ENCODE measurements at regions not wholly inside any gene's neighbourhood (a gene's known extent, or its start where the extent isn't known, plus 50 kb on each side); places are given as distances from the start of the nearest gene placed in this dataset.

DNA sequence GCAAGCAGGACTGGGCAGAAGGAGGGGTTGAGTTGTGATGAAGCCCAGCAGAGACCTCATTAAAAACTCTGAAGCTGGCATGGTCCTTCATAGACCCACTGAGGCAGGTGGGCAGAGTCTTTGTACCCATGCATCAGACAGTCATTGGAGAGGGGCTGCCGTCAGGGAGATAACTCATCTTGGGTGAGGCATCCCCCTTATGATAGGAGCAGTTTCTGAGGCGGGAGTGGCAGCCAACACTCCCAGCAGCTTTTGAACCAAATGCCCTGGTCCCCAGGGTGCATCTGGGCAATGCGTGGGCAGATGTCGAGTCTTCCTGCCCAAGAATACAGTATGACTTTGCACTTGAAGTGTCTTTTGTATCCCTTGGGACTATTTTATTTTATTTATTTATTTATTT, 68.1 kb downstream of the HTR5A start:
- intact Hi-C loops (cut with micrococcal nuclease), result no loop called here

DNA sequence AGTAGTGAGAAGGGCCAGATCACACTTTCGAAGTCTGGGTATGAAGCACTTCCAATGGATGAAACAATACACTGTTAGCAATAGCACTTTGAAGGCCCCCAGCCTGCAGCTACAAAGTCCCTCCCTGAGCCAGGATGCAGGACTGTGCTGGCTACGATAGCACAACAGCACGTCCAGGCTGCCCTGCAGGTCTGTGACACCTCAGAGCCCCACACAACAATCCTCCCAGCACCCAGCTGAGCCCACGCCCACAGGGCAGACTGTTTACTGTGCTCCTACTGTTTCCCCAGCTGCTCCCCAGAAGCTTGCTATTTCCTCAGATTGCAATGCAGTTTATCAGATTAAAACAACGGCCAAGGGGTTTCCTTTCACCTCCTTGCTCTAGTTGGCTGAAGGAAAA, 71.4 kb downstream of the HTR5A start:
- intact Hi-C loops (cut with micrococcal nuclease), result no loop called here

DNA sequence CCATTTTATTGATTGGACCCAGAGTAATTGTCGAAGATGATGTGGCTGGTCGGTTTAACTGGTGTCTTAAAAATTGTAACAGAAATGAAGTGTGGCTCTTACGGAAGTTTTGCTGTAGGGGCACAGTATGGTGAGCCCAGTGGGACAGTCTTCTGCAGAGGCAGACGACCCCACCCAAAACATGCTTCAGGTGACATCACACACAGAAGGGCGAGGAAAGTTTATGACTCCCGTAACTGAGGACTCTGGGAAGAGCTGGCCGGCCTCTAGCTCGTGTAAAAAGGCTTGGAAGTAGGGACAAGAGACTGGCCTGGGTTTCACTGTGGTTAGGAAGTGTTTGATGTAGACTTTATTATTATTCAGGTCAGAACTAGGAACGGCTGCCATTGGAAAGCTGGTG, 73.3 kb downstream of the HTR5A start:
- intact Hi-C loops (cut with micrococcal nuclease), result no loop called here

DNA sequence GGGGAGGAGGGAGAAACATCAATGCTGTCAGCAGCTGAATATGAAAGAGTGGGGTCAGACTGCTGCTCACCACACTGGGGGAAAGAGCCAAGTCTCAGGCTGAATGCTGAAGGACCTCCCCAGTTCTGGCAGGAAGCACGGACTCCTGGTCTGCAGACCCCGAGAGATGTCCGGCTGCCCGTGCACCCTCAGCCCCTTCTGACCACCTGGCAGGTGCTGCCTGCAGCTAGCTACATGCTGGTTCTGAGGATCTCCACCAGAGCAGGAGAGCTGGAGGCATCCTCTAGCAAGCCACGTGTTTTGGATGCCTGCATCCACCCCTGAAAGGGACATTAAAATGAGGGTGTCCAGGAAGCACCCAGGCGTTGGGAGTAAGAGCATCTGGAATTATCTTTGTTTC, 74.2 kb downstream of the HTR5A start:
- intact Hi-C loops (cut with micrococcal nuclease), result no loop called here

DNA sequence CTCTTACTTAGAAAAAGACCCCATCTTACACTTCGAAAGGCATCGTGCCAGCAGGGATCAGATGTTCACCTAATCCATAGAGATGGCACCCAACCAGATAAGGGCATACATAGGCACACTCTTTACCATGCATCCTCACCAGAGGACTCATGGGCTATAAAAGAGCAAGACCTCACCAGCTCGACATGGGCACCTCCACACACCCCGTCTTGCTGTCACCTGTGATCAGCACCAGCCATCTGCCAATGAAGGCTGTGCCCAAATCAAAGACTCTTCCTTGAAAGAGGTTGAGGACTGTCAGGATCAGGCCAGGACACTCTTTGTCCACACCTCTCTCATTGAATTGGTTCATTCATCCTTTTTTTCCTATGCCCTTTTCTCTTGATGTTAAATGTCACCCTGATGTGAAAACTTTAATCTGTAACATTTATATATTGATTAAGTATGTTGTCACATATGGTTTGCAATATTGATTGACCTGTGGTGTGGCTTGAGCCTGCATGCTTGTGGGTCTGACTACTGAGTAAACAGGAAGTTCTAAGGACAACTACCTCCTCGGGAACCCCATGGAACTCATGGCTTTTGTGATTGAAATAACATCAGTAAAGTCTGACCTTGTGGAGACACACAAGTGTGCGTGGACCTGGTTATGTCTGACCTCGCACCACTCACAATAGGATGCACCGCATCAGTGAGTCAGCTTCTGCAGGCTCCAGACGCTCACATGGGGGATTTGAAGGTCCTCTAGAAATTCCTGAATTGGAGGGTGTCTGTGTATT, 75.5 kb downstream of the HTR5A start:
- intact Hi-C loops (cut with micrococcal nuclease), result no loop called here

DNA sequence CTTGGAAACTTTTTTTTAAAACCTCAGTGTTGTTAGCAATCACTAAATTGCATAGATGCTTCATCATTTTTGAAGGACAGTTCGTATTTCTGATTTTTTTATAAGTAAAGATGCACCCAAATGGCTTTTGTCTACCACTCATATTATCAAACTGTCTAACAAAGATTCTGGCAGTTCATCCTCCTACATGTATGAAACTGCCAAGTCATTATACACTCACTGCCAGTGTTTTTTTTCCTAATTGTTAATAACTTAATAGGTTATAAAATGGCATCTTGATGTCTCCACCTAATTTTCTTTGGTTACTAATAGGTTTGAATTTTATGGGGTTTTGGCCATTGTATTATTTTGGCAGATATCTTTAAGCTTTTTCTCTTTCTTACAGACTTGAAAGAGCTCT, 77.0 kb downstream of the HTR5A start:
- intact Hi-C loops (cut with micrococcal nuclease), result no loop called here

DNA sequence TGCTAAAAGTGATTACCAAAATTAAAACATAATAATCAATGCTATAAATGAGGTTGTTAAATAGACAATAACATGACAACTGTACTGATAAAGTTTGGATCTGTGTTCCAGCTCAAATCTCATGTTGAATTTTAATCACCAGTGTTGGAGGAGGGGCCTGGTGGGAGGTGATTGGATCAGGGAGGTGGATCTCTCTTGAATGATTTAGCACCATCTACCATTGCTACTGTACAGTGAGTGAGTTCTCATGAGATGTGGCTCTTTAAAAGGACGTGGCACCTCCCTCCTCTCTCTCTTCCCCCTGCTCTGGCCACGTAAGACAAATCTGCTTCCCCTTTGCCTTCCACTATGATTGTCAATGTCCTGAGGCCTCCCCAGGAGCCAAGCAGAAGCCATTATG, 77.5 kb downstream of the HTR5A start:
- intact Hi-C loops (cut with micrococcal nuclease), result no loop called here

DNA sequence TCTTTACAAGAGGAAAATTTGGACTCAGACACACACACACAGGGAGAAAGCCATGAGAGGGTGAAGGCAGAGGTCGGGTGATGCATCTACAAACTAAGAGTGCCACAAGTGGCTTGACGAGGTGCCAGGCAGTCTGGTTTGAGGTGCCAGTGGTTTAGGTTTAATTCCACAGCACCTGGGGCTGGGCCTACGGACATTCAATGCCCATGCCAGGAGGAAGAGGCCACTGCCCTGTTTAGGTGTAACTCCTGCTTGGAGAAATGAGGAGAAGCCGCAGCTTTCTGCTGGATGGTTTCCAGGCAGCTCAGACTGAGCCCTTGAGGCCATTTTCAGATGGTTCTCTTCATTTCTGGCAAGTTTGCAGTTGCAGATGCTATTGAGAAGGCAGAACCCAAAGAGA, 83.6 kb downstream of the HTR5A start:
- intact Hi-C loops (cut with micrococcal nuclease), result no loop called here

DNA sequence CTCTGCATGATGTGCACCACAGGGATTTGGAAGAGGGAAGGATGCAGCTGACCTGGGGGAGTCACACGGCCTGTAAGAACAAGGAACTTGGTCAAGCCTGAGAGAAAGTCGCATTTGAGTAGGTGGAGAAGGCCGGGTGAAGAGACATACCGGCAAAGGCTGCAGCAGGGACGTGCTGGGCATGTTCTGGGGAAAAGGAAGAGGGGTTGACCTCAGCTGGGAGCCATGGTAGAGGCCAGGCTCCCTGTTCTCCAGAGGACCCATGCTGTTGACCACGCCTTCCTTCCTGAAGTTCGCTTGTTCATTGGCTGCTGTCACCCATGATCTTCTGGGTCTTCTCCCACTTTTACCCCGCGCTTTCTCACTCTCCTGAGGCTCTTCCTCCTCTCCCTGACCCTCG, 84.5 kb downstream of the HTR5A start:
- intact Hi-C loops (cut with micrococcal nuclease), result no loop called here

DNA sequence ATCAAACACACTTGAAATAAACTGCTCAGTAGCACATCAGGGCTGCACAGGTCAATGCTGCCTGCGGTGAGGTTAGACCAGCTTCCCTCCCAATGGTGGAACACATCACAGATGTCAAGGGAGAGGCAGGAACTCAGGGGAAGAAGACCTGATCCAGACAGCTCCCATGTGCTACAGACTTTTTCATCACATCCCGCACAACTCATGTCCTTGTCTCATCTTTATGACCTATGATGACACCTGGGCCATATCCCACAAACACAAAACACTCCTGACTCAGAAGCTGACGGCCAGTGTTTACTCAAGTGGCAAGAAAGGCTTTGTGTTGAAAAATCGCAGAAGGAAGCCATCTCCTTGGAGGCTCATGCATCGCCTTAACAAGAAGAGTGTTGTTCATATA, 91.6 kb downstream of the HTR5A start:
- intact Hi-C loops (cut with micrococcal nuclease), result no loop called here

DNA sequence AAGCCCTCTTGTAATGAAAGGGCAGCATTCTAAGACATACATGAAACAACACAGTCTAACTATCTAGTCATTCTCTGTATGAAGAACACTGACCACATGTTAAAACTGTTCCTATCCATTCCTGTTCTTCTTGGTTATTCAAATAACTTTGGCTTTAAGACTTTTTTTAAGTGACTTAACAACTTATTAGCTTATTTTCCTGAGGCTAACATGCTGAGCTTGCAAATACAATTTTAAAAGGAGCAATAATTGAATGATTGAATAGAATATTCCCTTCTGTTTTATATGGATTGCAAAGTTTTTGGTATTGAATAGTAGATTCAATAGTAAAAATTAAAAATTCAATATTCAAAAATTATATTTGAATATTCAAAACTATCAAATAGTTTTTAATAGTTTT, 92.3 kb downstream of the HTR5A start:
- intact Hi-C loops (cut with micrococcal nuclease), result no loop called here

DNA sequence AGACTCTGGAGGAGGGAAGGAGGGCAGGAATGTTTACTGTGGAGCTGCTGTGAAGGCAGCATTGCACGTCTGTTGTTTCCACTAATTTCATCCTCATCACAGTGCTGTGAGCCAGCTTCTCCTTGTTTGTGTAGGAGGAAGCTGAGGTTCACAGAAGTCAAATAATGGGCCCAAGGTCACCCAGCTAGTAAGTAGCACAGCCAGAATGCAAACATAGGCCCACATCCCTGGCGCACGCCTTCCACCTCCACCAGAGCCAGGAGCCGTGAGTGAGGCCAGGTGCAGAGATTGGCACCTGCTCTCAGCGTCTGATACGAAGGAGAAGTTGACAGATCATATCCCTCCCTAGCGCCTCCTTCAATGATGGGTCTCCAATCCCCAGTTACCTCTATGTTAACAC, 93.6 kb downstream of the HTR5A start:
- intact Hi-C loops (cut with micrococcal nuclease), result no loop called here

DNA sequence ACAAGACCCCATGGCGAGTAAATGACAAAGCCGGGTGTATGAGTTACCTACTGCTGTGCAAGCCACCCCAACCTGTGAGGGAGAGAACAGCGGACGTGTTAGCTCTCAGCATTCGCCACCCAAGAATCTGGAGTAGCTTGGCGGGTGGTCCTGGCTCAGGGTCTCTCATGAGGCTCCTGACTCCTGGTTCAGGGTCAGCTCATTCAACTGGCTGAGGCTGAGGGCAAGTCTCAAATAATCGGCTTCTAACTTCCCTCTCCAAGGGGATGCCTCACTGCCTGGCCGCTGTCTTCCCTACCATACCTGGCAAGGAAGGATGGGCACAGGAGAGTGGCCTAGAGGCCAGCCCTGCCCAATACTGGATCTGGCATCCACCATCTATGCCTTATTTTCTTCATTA, 94.2 kb downstream of the HTR5A start:
- intact Hi-C loops (cut with micrococcal nuclease), result no loop called here

DNA sequence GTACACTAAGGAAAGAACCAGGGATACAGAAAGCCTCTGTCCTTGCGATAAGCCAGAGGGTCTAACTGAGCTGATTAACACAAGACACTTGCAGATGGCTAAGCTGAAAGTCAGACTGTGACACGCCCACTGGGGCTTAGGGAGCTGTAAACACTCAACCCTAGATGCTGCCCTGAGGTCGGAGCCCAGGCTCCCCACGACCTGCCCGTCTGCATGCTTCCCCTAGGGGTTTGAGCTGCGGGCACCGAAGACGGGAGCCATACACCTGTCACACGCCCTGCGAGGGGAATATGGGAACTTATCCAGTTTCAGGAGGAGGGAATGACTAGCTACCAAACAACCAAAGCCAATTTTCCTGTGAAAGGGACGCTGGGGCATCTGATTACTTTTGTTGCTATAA, 96.0 kb downstream of the HTR5A start:
- intact Hi-C loops (cut with micrococcal nuclease), result no loop called here

DNA sequence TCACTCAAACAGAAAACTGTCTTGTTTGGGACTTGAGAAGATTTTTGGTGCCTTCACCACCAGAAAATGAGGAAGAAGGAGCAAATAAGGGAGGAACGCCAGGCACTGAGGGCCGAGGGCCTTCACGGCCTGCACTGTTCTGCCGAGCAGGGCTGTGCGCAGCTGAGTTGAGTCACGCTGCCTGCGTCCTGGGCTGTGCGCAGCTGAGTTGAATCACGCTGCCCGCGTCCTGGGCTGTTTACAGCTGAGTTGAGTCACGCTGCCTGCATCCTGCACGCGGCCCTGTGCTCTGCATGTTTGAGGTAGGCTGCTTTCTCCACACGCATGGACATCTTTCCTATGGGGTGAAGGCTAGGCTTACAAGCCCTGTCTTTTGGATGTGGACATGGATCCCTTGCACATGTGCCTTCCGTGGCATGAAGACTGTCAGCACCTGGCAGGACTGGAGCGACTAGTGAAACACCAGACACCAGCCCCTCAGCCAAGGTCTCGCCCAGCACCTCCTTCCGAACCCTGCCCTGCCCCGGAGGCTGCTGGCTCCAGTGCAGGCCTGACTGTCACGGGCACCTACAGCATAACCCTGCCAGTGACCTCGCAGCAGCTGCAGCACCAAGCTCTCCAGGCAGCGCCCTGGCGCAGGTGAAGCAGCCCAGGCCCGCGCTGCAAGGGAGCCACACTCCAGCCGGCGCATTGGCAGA, 96.7 kb downstream of the HTR5A start:
- intact Hi-C loops (cut with micrococcal nuclease), result no loop called here

DNA sequence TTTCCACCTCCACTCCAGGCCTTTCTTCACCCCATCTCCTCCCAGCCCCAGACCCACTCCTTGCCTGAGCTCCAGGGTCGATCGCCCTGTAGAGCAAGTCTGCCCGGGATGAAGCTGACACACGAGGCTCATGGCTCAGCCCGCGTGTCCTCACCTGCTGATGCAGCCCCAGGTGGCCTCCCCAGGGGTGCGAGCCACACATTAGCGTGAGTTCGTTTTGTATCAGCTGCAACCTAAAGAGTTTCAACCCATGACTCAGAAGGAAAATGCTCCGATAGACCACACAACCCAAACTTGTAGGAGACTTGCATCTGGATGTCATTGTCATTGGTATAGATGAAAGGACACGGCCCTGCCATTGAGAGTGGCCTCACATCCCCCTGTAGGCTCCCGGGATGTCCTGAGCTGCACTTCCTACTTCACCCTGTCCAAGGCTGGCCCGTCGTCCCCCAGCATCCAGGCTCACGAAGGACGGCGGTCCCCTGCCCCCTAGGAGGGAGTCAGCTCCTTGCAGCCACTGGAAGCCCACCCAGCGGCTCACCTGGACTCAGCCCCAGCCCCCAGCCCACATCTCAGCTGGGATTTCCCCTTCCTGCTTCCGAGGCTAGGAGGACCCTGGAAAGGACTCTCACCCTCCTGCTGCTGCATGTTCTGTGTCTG, 97.7 kb downstream of the HTR5A start:
- intact Hi-C loops (cut with micrococcal nuclease), result no loop called here

DNA sequence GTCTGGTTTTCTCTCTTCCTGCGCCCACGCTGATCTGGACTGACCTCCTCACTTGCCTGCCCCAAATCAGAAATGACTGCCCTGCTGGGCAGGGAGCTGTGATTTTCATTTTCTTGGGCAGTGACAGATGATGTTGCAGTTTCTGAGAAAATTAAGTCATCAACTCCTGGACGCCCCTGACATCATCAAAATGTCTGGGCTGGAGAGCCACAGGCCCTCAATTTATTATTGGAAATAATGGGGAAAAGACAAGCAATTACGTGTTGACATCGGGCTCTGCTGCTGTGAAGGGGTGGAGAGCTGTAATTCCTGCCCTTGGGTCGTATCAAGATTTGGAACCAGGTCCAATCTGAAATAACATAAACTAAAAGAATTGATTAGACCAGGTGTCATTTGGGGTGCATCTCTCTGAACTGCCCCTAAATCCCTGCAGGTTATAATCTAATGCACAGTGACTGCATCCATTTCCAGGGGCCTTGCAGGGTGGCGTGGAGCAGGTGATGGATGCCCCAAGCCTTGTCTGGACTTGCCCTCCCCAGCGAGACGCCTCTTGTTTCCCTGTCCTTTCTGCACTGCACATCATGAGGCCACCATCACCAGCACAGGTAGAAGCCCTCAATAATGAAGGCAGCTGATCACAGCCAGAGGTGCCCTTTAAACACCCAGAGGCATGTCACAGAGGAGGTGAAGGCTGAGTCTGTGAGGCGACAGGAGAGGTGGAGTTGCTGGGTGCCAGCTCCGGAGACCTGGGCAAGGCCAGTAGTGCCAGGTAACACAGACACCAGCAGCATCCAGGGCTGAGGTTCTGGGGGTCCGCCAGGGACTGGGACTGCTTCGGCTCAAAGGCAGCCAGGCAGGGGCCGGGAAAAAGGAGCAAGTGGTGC, 98.7 kb downstream of the HTR5A start:
- intact Hi-C loops (cut with micrococcal nuclease), result no loop called here

DNA sequence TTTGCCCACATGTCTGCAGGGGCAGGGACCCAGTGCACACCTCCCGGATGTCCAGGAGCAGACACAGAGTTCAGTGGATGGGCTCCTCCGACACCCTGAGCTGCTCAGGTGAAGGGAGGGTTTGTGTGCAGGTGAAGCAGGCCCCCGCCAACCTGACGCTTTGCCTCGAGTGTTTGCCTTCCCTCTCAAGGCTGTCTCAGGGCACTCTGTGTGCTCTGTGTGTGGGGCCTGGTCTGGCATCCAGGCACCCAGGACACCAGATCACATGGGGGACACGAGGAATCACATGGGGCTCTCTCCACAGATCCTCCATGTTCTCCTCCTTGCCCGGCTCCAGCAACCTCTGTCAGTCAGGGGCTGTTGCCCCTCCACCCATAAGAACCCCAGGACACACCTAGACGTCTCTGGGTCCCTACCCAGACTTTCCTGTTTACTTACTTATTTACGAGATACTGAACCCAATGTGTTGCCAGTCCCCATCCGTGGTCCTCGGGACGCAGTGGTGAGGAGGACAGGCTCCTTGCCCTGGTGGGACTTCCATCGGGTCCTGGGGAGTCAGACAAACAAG, 99.5 kb downstream of the HTR5A start:
- intact Hi-C loops (cut with micrococcal nuclease), result no loop called here

DNA sequence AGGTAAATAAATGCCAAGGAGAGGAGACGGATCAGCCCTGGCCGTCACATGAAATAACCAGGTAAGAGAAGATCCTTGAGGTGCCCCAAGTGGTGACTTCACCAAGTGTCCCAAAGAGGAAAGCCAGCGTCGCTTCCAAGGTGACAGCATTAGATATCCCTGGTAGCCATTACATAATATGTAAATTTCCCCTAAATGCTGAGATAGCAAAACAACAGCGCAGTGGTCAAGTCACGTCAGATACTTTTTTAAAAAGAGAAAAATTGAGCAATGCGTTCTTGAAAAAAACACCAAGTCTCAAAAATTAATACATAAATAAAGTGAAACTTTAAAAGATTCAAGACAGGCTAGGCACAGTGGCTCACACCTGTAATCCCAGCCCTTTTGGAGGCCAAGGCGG, 100.2 kb downstream of the HTR5A start:
- intact Hi-C loops (cut with micrococcal nuclease), result no loop called here

DNA sequence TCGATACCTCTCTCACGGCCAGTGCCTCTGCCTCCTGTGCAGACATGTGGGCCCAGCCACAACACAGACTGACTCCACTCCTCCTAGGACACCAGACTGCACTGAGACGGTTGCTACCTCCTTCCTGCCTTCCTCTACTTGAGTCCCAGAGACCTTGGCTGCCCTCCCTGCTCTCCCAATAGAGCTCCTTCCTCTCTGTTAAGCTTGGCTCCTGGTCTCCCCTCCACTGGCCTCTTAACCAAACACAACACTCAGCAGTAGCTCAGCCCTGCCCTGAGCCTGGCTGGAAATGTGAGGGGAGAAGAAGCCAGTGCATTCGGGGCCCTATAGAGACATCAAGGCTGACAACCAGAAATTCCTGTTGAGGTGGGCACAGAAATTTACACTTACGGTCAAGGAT, 102.0 kb downstream of the HTR5A start:
- intact Hi-C loops (cut with micrococcal nuclease), result no loop called here

DNA sequence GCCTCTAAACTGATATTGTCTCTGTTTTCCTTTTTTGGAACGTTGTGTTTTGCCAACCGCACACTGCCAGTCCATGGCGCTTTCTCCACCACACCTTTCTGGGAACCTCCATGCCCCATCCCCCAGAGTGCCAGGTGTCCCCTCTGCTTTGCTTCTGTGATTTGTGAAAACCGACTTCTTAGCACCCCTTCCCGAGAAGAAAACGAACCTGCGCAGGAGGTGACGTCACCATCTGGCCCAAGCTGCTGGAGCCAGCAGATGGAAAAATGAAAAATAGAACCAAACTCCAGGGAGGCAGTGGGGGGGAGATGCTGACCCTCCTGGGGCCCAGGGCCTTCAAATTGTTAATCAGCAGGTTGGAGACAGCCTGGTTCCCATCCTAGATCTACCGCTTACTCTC, 103.8 kb downstream of the HTR5A start:
- intact Hi-C loops (cut with micrococcal nuclease), result no loop called here

Data from T-helper 1 cell treated with Interleukin-12 subunit alpha and Interleukin-12 subunit beta and Interleukin-4 antibody, amounts not matched to agents 30 ng/mL and 1 ng/mL, for 36 hours (primary cell).